MV-4-11 (cell line): ENCODE measurements at regions not wholly inside any gene's neighbourhood (a gene's known extent, or its start where the extent isn't known, plus 50 kb on each side); places are given as distances from the start of the nearest gene placed in this dataset.
"Not testable (repeated sequence)": the region's sequence is repeated elsewhere in the genome, so short reads cannot be mapped to it uniquely, and the experiment has no call there.

Experiments
- DNase-seq: peaks from one replicate; lab custom pipeline; 2025; lab: John Stamatoyannopoulos, UW

- DNase-seq: no peak
Observed at GRCh38 chr14:95818581-95818980, 58.1 kb upstream of the TUNAR start.

- no peak for DNase-seq
Observed at GRCh38 chr14:95817271-95817670, 59.4 kb upstream of the TUNAR start.

GRCh38 chr14:95816539-95816938, 60.1 kb upstream of the TUNAR start:
- DNase-seq: no peak

- no peak for DNase-seq
Observed at GRCh38 chr14:95815226-95815690, 61.4 kb upstream of the TUNAR start.

- DNase-seq: no peak
Observed at GRCh38 chr14:95814363-95815225, 62.0 kb upstream of the TUNAR start.

- no peak for DNase-seq
Observed at GRCh38 chr14:95811813-95812212, 64.8 kb upstream of the TUNAR start.

GRCh38 chr14:95808371-95808770, 68.3 kb upstream of the TUNAR start:
- no peak for DNase-seq

GRCh38 chr14:95796788-95797187, 79.8 kb upstream of the TUNAR start:
- DNase-seq: no peak

GRCh38 chr14:95787941-95788340, 74.0 kb upstream of the TCL1A start:
- no peak for DNase-seq

GRCh38 chr14:95786566-95786965, 72.6 kb upstream of the TCL1A start:
- no peak for DNase-seq

GRCh38 chr14:95784137-95784536, 70.2 kb upstream of the TCL1A start:
- DNase-seq: peak; percentile 6

GRCh38 chr14:95776798-95777534, 63.0 kb upstream of the TCL1A start:
- DNase-seq: no peak

- DNase-seq: peak; percentile 11
Observed at GRCh38 chr14:95774265-95775160, 60.6 kb upstream of the TCL1A start.

GRCh38 chr14:95770777-95771176, 56.9 kb upstream of the TCL1A start:
- no peak for DNase-seq

GRCh38 chr14:95769976-95770375, 56.1 kb upstream of the TCL1A start:
- DNase-seq: no peak

GRCh38 chr14:95769431-95769830, 55.5 kb upstream of the TCL1A start:
- not testable (repeated sequence) for DNase-seq

GRCh38 chr14:95765051-95765450, 51.1 kb upstream of the TCL1A start:
- DNase-seq: no peak

GRCh38 chr14:95763875-95764274, 50.0 kb upstream of the TCL1A start:
- no peak for DNase-seq
